Endodermal cell (in vitro differentiated cells): ENCODE measurements at regions not wholly inside any gene's neighbourhood (a gene's known extent, or its start where the extent isn't known, plus 50 kb on each side); places are given as distances from the start of the nearest gene placed in this dataset.

Experiments used
- DNase-seq: peaks from one replicate; pipeline ENCODE4 v3.0.0-alpha.2; 2017
- H3K27ac ChIP-seq: 2 replicates; pipeline ENCODE4 v1.5.1; 2013; ENCODE audit warnings: mild to moderate bottlenecking, low read depth, low read length, moderate library complexity
- H3K27me3 ChIP-seq: 2 replicates; pipeline ENCODE4 v1.6.1; 2013; ENCODE audit warnings: mild to moderate bottlenecking, low read length, moderate library complexity; ENCODE audit not compliant: insufficient read depth, control insufficient read depth, poor library complexity, severe bottlenecking
- H3K36me3 ChIP-seq: 2 replicates; pipeline ENCODE4 v1.7.0; 2013; ENCODE audit warnings: mild to moderate bottlenecking, low read length, moderate library complexity; ENCODE audit not compliant: control insufficient read depth, insufficient read depth
- H3K4me1 ChIP-seq: one replicate; pipeline ENCODE4 v1.7.0; 2013; ENCODE audit warnings: low read length; ENCODE audit not compliant: control insufficient read depth, insufficient read depth
- H3K4me3 ChIP-seq: 2 replicates; pipeline ENCODE4 v1.5.1; 2013; ENCODE audit warnings: mild to moderate bottlenecking, low read length, moderate library complexity
- H3K9ac ChIP-seq: 2 replicates; pipeline ENCODE4 v1.6.1; 2013; ENCODE audit warnings: mild to moderate bottlenecking, low read length, moderate library complexity; ENCODE audit not compliant: poor library complexity, severe bottlenecking; ENCODE audit errors: extremely low read depth
- H3K9me3 ChIP-seq: 2 replicates; pipeline ENCODE4 v1.6.1; 2013; ENCODE audit warnings: mild to moderate bottlenecking, low read length, moderate library complexity; ENCODE audit not compliant: control insufficient read depth
- H3K27ac Mint-ChIP-seq: 2 replicates; pipeline ENCODE4 v1.8.0; 2020; ENCODE audit warnings: mixed read lengths
- H3K27me3 Mint-ChIP-seq: 2 replicates; pipeline ENCODE4 v1.8.0; 2021; ENCODE audit warnings: mild to moderate bottlenecking, mixed read lengths; ENCODE audit not compliant: insufficient read depth
- H3K36me3 Mint-ChIP-seq: 2 replicates; pipeline ENCODE4 v1.8.0; 2020; ENCODE audit warnings: low read depth, mixed read lengths
- H3K4me1 Mint-ChIP-seq: 2 replicates; pipeline ENCODE4 v1.8.0; 2020; ENCODE audit warnings: mixed read lengths
- H3K4me3 Mint-ChIP-seq: 2 replicates; pipeline ENCODE4 v1.8.0; 2020; ENCODE audit warnings: mild to moderate bottlenecking, moderate library complexity, mixed read lengths
- H3K9me3 Mint-ChIP-seq: 2 replicates; pipeline ENCODE4 v1.8.0; 2020; ENCODE audit warnings: mild to moderate bottlenecking, mixed read lengths
- WGBS, 2 experiments: methylation state at CpG; one replicate each; pipeline versions ENCODE4 v1.1.5 to v1.1.7; 2013; ENCODE audit warnings: missing lambda C conversion rate in 2 of 2, mixed read lengths in 1 of 2; ENCODE audit not compliant: insufficient coverage in 1 of 2, insufficient read length in 1 of 2; 5-methylcytosine and 5-hydroxymethylcytosine counted together
- TF ChIP-seq, protein P1 (sequence below): fragments of 200-600 bp; sonication (generic); conservative IDR thresholded peaks from 2 replicates; pipeline ENCODE4 v1.5.0; 2021; ENCODE audit warnings: antibody characterized with exemption, mild to moderate bottlenecking

DNA sequence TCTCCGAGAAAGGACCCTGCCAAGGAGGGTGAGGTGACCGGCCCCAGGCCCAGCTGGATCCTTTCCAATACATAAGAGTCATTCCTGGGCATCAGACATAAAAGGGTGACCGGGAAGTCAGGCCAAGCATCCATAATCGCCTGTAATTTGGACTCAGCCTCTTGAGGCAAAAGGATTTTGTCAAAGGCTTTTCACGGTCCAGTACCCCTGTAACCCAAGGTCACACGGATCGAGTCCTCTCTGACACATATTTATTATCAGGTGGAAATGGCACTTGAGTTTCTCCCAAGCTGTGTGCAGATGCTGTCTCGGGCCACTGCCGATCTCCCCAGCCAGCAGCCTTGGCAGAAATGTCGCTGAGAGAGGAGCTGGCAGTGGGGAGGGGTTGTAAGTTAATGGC is 556.5 kb downstream of the MN1 start:
- H3K9me3 Mint-ChIP-seq = no peaks in the 10 kb centered on the region
- Histone ChIP-seq H3K9ac (no peak overlapping the region), H3K36me3 (no peaks in the 10 kb centered on the region), H3K4me3 (no peak overlapping the region), H3K27ac (no peak overlapping the region), H3K27me3 (no peaks in the 10 kb centered on the region), H3K4me1 (no peaks in the 10 kb centered on the region), H3K9me3 (no peaks in the 10 kb centered on the region)
- TF ChIP-seq, protein P1, sequence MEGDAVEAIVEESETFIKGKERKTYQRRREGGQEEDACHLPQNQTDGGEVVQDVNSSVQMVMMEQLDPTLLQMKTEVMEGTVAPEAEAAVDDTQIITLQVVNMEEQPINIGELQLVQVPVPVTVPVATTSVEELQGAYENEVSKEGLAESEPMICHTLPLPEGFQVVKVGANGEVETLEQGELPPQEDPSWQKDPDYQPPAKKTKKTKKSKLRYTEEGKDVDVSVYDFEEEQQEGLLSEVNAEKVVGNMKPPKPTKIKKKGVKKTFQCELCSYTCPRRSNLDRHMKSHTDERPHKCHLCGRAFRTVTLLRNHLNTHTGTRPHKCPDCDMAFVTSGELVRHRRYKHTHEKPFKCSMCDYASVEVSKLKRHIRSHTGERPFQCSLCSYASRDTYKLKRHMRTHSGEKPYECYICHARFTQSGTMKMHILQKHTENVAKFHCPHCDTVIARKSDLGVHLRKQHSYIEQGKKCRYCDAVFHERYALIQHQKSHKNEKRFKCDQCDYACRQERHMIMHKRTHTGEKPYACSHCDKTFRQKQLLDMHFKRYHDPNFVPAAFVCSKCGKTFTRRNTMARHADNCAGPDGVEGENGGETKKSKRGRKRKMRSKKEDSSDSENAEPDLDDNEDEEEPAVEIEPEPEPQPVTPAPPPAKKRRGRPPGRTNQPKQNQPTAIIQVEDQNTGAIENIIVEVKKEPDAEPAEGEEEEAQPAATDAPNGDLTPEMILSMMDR = no peak
- no peak overlapping the region for H3K4me3 Mint-ChIP-seq
- no peak overlapping the region for H3K27ac Mint-ChIP-seq
- no peak for DNase-seq
- H3K4me1 Mint-ChIP-seq = no peaks in the 10 kb centered on the region
- peaks cover 3% of the 10 kb centered on the region for H3K27me3 Mint-ChIP-seq
- H3K36me3 Mint-ChIP-seq = no peaks in the 10 kb centered on the region
- WGBS, 2 experiments = 82 to 89% methylated on average over 8 to 10 of the region's 10 CpGs

DNA sequence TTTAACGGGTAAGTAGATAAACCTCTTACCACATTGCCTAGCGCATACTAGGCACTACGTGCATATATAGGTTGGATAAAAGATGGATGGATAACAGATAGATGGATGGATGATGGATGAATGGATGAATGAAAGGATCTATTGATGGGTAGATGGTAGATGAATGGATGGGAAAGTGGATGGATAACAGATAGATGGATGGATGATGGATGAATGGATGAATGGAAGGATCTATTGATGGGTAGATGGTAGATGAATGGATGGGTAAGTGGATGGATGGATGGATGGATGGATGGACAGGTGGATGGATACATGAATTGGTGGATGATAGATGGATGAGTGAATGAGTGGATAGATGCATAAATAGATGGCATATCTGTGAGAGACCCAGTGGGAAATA is 555.0 kb downstream of the MN1 start:
- no peaks in the 10 kb centered on the region for H3K27me3 ChIP-seq
- no peak for DNase-seq
- Mint-ChIP-seq H3K9me3 (no peaks in the 10 kb centered on the region), H3K27ac (no peak overlapping the region), H3K4me1 (no peaks in the 10 kb centered on the region), H3K27me3 (peaks cover 3% of the 10 kb centered on the region), H3K4me3 (no peak overlapping the region), H3K36me3 (no peaks in the 10 kb centered on the region)
- no peak overlapping the region for H3K27ac ChIP-seq
- H3K36me3 ChIP-seq = no peaks in the 10 kb centered on the region
- whole genome bisulfite sequencing, 2 experiments = 99 to 100% methylated on average over 1 to 3 of the region's 3 CpGs
- H3K4me1 ChIP-seq = no peaks in the 10 kb centered on the region
- no peaks in the 10 kb centered on the region for H3K9me3 ChIP-seq
- H3K4me3 ChIP-seq = no peak overlapping the region
- no peak overlapping the region for H3K9ac ChIP-seq
- TF ChIP-seq, protein P1 = no peak

DNA sequence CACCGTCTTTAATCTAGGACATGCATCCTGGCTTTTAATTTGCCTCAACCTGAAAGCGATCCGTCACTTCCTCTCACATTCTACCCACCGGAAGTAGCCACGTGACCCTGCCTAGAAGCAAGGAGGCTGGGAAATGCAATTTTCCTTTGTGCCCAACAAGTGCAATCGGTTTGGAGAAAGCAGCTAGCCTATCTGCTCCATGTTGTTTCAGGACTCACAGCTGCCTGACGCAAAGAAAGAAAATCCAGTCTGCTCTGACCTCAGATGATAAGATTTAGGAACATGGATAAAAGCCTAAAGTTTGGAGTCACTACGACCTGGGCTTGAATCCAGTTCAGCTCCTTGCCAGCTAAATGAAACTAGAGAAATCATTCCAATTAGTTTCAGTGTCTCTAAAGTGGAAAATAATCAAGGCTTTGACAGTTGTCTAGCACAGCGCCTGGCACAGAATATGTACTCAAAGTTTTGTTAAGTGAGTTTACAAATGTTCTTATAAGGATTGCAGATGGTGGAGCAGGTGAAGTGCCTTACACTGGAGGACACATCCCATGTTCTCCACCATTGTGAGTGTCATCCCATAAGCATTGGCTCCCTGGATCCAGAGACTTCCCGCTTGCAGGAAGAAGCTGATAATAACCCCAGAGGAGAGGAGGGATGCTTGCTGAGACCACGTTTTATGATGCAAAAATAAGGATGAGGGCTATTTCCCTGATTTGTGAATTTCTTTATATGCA is 553.7 kb downstream of the MN1 start:
- Histone ChIP-seq H3K4me1 (no peaks in the 10 kb centered on the region), H3K27me3 (no peaks in the 10 kb centered on the region), H3K36me3 (no peaks in the 10 kb centered on the region), H3K27ac (no peak overlapping the region), H3K4me3 (no peak overlapping the region), H3K9me3 (no peaks in the 10 kb centered on the region), H3K9ac (no peak overlapping the region)
- 81 to 84% methylated on average over 10 to 11 of the region's 11 CpGs for WGBS, 2 experiments
- TF ChIP-seq, protein P1 = no peak
- Mint-ChIP-seq H3K4me3 (no peak overlapping the region), H3K4me1 (no peaks in the 10 kb centered on the region), H3K36me3 (no peaks in the 10 kb centered on the region), H3K27me3 (peaks cover 3% of the 10 kb centered on the region), H3K27ac (no peak overlapping the region), H3K9me3 (no peaks in the 10 kb centered on the region)
- no peak for DNase-seq
